ENCODE measurements at regions not wholly inside any gene's neighbourhood (a gene's known extent, or its start where the extent isn't known, plus 50 kb on each side); places are given as distances from the start of the nearest gene placed in this dataset.

GRCh38 chr10:78746155-78746763, 322.5 kb upstream of the ZMIZ1 start:
- intact Hi-C loops (cut with DNase I): no loop called here
- Histone ChIP-seq H3K9me3 (no peaks in the 10 kb centered on the region), H3K4me1 (peaks cover 10 to 62% (median 49%) of the 10 kb centered on the region in 9 donors), H3K36me3 (no peaks in the 10 kb centered on the region), H3K27me3 (no peaks in the 10 kb centered on the region), H3K27ac (peak overlapping the region in 4 of 10 donors; percentile 37 to 80 (median 74)), H3K4me3 (no peak overlapping the region)
- ATAC-seq (no peak), DNase-seq (no peak)
- WGBS, 2 donors: 95 to 96% methylated on average over 11 of the region's 11 CpGs
- TF ChIP-seq CTCF (IDR thresholded peaks at IDR 0.05): no peak

- Histone ChIP-seq H3K27ac (peak overlapping the region in 3 of 10 donors; percentile 37 to 49 (median 47)), H3K27me3 (no peaks in the 10 kb centered on the region), H3K36me3 (no peaks in the 10 kb centered on the region), H3K4me3 (no peak overlapping the region), H3K4me1 (peaks cover 10 to 49% (median 36%) of the 10 kb centered on the region in 9 donors), H3K9me3 (no peaks in the 10 kb centered on the region)
- TF ChIP-seq CTCF (IDR thresholded peaks at IDR 0.05): no peak
- ATAC-seq: peak in 1 of 8 donors; percentile 30
- 83 to 92% methylated on average over 14 of the region's 14 CpGs for WGBS, 2 donors
- intact Hi-C loops (cut with DNase I): no loop called here
- no peak for DNase-seq
These were observed 321.1 kb upstream of the ZMIZ1 start for GRCh38 chr10:78747401-78748234.

GRCh38 chr10:78748235-78748533, 320.6 kb upstream of the ZMIZ1 start:
- peaks cover 0 to 4% (median 0%) of the 10 kb centered on the region in 7 donors for H3K27me3 ChIP-seq
- DNase-seq (no peak), ATAC-seq (no peak)
- peaks cover 10 to 43% (median 30%) of the 10 kb centered on the region in 9 donors for H3K4me1 ChIP-seq
- no peak for TF ChIP-seq CTCF (IDR thresholded peaks at IDR 0.05)
- H3K4me3 ChIP-seq: no peak overlapping the region
- WGBS, 2 donors: 74 to 90% methylated on average over 4 of the region's 4 CpGs
- H3K36me3 ChIP-seq: no peaks in the 10 kb centered on the region
- intact Hi-C loops (cut with DNase I): no loop called here
- no peak overlapping the region for H3K27ac ChIP-seq
- no peaks in the 10 kb centered on the region for H3K9me3 ChIP-seq

- H3K4me1 ChIP-seq: peaks cover 10 to 33% (median 20%) of the 10 kb centered on the region in 9 donors
- H3K4me3 ChIP-seq: no peak overlapping the region
- ATAC-seq: no peak
- intact Hi-C loops (cut with DNase I): no loop called here
- no peak for DNase-seq
- H3K27me3 ChIP-seq: peaks cover 0 to 12% (median 0%) of the 10 kb centered on the region in 7 donors
- 93 to 97% methylated on average over 1 of the region's 1 CpG for WGBS, 2 donors
- H3K9me3 ChIP-seq: no peaks in the 10 kb centered on the region
- H3K27ac ChIP-seq: no peak overlapping the region
- no peak for TF ChIP-seq CTCF (IDR thresholded peaks at IDR 0.05)
- H3K36me3 ChIP-seq: no peaks in the 10 kb centered on the region
These were observed 319.6 kb upstream of the ZMIZ1 start for GRCh38 chr10:78749200-78749599.
